Neural cell (in vitro differentiated cells): ENCODE measurements at regions not wholly inside any gene's neighbourhood (a gene's known extent, or its start where the extent isn't known, plus 50 kb on each side); places are given as distances from the start of the nearest gene placed in this dataset.

Experiments
- H2AFZ ChIP-seq: fragments of 200-600, 300-800 bp; sonication (generic), shearing (Covaris generic); 2 replicates; pipeline ENCODE4 v1.6.0; 2014; ENCODE audit warnings: low read depth, mild to moderate bottlenecking, antibody characterized with exemption, low read length, moderate library complexity
- H3F3A ChIP-seq: fragments of 200-600 bp; shearing (Covaris generic); 2 replicates; pipeline ENCODE4 v1.6.1; 2016; ENCODE audit warnings: mild to moderate bottlenecking, moderate library complexity, mixed read lengths, antibody characterized with exemption, low read length; ENCODE audit not compliant: insufficient read depth, poor library complexity, severe bottlenecking
- H3K27ac ChIP-seq: fragments of 200-600, 300-800 bp; sonication (generic), shearing (Covaris generic); 2 replicates; pipeline ENCODE4 v1.5.1; 2014; ENCODE audit warnings: mild to moderate bottlenecking, low read length, moderate library complexity
- H3K27me3 ChIP-seq: fragments of 300-800, 200-600 bp; sonication (generic), shearing (Covaris generic); 2 replicates; pipeline ENCODE4 v1.6.0; 2014; ENCODE audit warnings: mild to moderate bottlenecking, low read depth, low read length, moderate library complexity; ENCODE audit not compliant: insufficient read depth
- H3K36me3 ChIP-seq: fragments of 300-800, 200-600 bp; sonication (generic), shearing (Covaris generic); 2 replicates; pipeline ENCODE4 v1.5.1; 2014; ENCODE audit warnings: mild to moderate bottlenecking, antibody characterized with exemption, low read length, moderate library complexity; ENCODE audit not compliant: insufficient read depth
- H3K4me2 ChIP-seq: fragments of 300-800, 200-600 bp; sonication (generic), shearing (Covaris generic); 2 replicates; pipeline ENCODE4 v1.6.0; 2014; ENCODE audit warnings: mild to moderate bottlenecking, low read length
- H3K4me3 ChIP-seq: fragments of 300-800, 200-600 bp; sonication (generic), shearing (Covaris generic); 2 replicates; pipeline ENCODE4 v1.5.1; 2014; ENCODE audit warnings: mild to moderate bottlenecking, low read length, moderate library complexity
- H3K79me2 ChIP-seq: fragments of 200-600 bp; shearing (Covaris generic); replicated peaks from 2 replicates; pipeline ENCODE4 v1.6.0; 2014; ENCODE audit warnings: mild to moderate bottlenecking, low read length, moderate library complexity; ENCODE audit not compliant: insufficient read depth
- H3K9ac ChIP-seq: fragments of 300-800, 200-600 bp; sonication (generic), shearing (Covaris generic); 2 replicates; pipeline ENCODE4 v1.6.1; 2016; ENCODE audit warnings: mild to moderate bottlenecking, low read length, mixed read lengths
- H3K9me2 ChIP-seq: fragments of 200-600 bp; shearing (Covaris generic); 2 replicates; pipeline ENCODE4 v1.6.1; 2016; ENCODE audit warnings: mild to moderate bottlenecking, low read length, mixed read lengths; ENCODE audit not compliant: insufficient read depth
- H3K9me3 ChIP-seq: fragments of 200-600, 300-800 bp; sonication (generic), shearing (Covaris generic); 2 replicates; pipeline ENCODE4 v1.6.1; 2016; ENCODE audit warnings: mild to moderate bottlenecking, mixed run types, low read length, moderate library complexity, mixed read lengths
- H4K20me1 ChIP-seq: fragments of 200-600 bp; shearing (Covaris generic); 2 replicates; pipeline ENCODE4 v1.6.1; 2016; ENCODE audit warnings: mild to moderate bottlenecking, mixed run types; ENCODE audit not compliant: insufficient read depth
- EP300 ChIP-seq: fragments of 450-650 bp; conservative IDR thresholded peaks from 2 replicates; pipeline ENCODE4 v1.6.1; 2014; ENCODE audit warnings: antibody characterized with exemption, mild to moderate bottlenecking, moderate library complexity; ENCODE audit not compliant: poor library complexity, severe bottlenecking
- EZH2 ChIP-seq: fragments of 200-600, 300-800 bp; shearing (Covaris generic), sonication (generic); IDR thresholded peaks from 2 replicates; pipeline ENCODE4 v1.6.1; 2014; ENCODE audit warnings: antibody characterized with exemption, low read length, borderline replicate concordance, mild to moderate bottlenecking; ENCODE audit not compliant: insufficient read depth, poor library complexity, severe bottlenecking
- MXI1 ChIP-seq: fragments of 450-650 bp; conservative IDR thresholded peaks from 2 replicates; pipeline ENCODE4 v1.6.1; 2014; ENCODE audit warnings: antibody characterized with exemption, mild to moderate bottlenecking; ENCODE audit not compliant: poor library complexity, severe bottlenecking
- POLR2AphosphoS5 ChIP-seq: IDR thresholded peaks from 2 replicates; pipeline ENCODE4 v1.6.1; 2012
- RAD21 ChIP-seq: fragments of 450-650 bp; conservative IDR thresholded peaks from 2 replicates; pipeline ENCODE4 v1.6.1; 2014; ENCODE audit warnings: antibody characterized with exemption, mild to moderate bottlenecking, moderate library complexity
- SMC3 ChIP-seq: fragments of 450-650 bp; conservative IDR thresholded peaks from 2 replicates; pipeline ENCODE4 v1.6.1; 2014; ENCODE audit warnings: antibody characterized with exemption, mild to moderate bottlenecking, moderate library complexity; ENCODE audit not compliant: poor library complexity
- TAF1 ChIP-seq: IDR thresholded peaks from 2 replicates; pipeline ENCODE4 v1.6.1; 2012; ENCODE audit warnings: low read depth
- TF ChIP-seq, protein P1 (sequence below): fragments of 450-650 bp; IDR thresholded peaks from 2 replicates; pipeline ENCODE4 v1.5.1; 2014; ENCODE audit warnings: antibody characterized with exemption, mild to moderate bottlenecking, moderate library complexity; ENCODE audit not compliant: poor library complexity, severe bottlenecking
- TF ChIP-seq, protein P2 (sequence below): IDR thresholded peaks from 2 replicates; pipeline ENCODE4 v1.6.1; 2012; ENCODE audit warnings: borderline replicate concordance

DNA sequence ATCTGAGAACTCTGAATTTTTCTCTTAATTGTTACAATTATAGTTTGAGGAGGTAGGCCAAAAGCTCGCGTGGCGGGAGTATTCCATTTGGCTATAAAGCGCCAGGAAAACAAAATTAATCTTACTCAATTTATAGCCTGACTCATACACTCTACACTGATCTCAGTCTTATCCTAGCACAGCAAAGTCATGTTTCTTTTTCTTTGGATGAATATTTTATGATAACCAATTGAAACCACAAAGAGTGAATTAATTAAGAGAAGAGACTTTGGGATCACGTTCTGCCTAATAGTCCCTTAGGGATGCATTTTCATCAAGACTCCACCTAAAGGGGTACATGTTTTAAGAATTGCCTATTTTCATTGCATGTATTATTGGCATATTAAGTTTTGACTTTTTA is 420.8 kb downstream of the HGF start:
- H3K4me3 ChIP-seq = no peak overlapping the region
- H3K36me3 ChIP-seq = no peaks in the 10 kb centered on the region
- no peaks in the 10 kb centered on the region for H3K27me3 ChIP-seq
- H4K20me1 ChIP-seq = no peaks in the 10 kb centered on the region
- no peaks in the 10 kb centered on the region for H3F3A ChIP-seq
- no peak overlapping the region for H3K27ac ChIP-seq
- H3K4me2 ChIP-seq = no peak overlapping the region
- TF ChIP-seq, protein P1, sequence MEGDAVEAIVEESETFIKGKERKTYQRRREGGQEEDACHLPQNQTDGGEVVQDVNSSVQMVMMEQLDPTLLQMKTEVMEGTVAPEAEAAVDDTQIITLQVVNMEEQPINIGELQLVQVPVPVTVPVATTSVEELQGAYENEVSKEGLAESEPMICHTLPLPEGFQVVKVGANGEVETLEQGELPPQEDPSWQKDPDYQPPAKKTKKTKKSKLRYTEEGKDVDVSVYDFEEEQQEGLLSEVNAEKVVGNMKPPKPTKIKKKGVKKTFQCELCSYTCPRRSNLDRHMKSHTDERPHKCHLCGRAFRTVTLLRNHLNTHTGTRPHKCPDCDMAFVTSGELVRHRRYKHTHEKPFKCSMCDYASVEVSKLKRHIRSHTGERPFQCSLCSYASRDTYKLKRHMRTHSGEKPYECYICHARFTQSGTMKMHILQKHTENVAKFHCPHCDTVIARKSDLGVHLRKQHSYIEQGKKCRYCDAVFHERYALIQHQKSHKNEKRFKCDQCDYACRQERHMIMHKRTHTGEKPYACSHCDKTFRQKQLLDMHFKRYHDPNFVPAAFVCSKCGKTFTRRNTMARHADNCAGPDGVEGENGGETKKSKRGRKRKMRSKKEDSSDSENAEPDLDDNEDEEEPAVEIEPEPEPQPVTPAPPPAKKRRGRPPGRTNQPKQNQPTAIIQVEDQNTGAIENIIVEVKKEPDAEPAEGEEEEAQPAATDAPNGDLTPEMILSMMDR = no peak
- no peak for TF ChIP-seq MXI1
- TF ChIP-seq TAF1 = no peak
- no peak for TF ChIP-seq POLR2AphosphoS5
- no peak for TF ChIP-seq EZH2
- no peak for TF ChIP-seq EP300
- no peak for TF ChIP-seq RAD21
- no peak overlapping the region for H2AFZ ChIP-seq
- H3K9me2 ChIP-seq = no peaks in the 10 kb centered on the region
- H3K79me2 ChIP-seq = no peaks in the 10 kb centered on the region
- H3K9me3 ChIP-seq = no peaks in the 10 kb centered on the region
- H3K9ac ChIP-seq = no peak overlapping the region

DNA sequence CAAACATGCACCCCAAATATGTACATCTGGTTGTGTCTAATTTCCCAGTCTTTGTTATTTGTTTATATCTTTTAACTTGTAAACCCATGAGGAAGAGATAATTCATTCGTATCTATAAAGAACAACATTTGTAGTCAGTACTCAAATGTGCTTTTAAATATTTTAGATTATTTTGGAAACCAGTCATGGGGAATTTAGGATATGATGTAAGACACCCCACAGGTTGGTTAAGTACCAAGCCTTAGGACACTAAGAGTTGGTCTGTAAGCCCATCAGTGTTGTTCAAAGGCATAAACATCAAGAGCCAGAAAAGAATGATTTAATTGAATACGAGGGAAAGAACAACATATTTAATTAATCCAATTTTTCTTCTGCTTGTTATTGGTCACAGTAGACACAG is 421.1 kb upstream of the SEMA3C start:
- no peaks in the 10 kb centered on the region for H4K20me1 ChIP-seq
- no peak overlapping the region for H3K4me2 ChIP-seq
- no peak overlapping the region for H2AFZ ChIP-seq
- no peak overlapping the region for H3K4me3 ChIP-seq
- H3K27ac ChIP-seq = no peak overlapping the region
- no peaks in the 10 kb centered on the region for H3K9me3 ChIP-seq
- H3K9me2 ChIP-seq = no peaks in the 10 kb centered on the region
- no peaks in the 10 kb centered on the region for H3K36me3 ChIP-seq
- H3K27me3 ChIP-seq = no peaks in the 10 kb centered on the region
- H3K79me2 ChIP-seq = no peaks in the 10 kb centered on the region
- TF ChIP-seq POLR2AphosphoS5 (no peak), RAD21 (no peak), SMC3 (no peak)
- TF ChIP-seq, protein P2, sequence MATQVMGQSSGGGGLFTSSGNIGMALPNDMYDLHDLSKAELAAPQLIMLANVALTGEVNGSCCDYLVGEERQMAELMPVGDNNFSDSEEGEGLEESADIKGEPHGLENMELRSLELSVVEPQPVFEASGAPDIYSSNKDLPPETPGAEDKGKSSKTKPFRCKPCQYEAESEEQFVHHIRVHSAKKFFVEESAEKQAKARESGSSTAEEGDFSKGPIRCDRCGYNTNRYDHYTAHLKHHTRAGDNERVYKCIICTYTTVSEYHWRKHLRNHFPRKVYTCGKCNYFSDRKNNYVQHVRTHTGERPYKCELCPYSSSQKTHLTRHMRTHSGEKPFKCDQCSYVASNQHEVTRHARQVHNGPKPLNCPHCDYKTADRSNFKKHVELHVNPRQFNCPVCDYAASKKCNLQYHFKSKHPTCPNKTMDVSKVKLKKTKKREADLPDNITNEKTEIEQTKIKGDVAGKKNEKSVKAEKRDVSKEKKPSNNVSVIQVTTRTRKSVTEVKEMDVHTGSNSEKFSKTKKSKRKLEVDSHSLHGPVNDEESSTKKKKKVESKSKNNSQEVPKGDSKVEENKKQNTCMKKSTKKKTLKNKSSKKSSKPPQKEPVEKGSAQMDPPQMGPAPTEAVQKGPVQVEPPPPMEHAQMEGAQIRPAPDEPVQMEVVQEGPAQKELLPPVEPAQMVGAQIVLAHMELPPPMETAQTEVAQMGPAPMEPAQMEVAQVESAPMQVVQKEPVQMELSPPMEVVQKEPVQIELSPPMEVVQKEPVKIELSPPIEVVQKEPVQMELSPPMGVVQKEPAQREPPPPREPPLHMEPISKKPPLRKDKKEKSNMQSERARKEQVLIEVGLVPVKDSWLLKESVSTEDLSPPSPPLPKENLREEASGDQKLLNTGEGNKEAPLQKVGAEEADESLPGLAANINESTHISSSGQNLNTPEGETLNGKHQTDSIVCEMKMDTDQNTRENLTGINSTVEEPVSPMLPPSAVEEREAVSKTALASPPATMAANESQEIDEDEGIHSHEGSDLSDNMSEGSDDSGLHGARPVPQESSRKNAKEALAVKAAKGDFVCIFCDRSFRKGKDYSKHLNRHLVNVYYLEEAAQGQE = no peak
- no peak overlapping the region for H3K9ac ChIP-seq
- H3F3A ChIP-seq = no peaks in the 10 kb centered on the region

DNA sequence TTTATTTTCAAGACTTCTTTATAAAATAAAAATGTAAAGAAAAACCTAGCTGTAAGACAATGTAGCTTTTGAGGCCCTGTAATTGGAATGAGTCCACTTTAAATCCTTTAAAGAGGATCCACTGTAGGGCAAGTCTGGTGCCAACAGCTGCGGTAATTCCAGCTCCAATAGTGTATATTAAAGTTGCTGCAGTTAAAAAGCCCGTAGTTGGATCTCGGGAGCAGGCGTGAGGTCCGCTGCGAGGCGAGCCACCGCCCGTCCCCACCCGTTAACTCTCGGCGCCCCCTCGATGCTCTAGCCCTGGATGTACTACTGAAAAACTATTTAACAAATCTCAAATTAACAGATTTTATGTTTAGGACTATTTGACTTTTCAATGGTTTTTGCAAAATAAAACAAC is 414.7 kb upstream of the SEMA3C start:
- H3K4me2 ChIP-seq = no peak overlapping the region
- H2AFZ ChIP-seq = no peak overlapping the region
- H3K79me2 ChIP-seq = no peaks in the 10 kb centered on the region
- no peaks in the 10 kb centered on the region for H4K20me1 ChIP-seq
- H3K36me3 ChIP-seq = no peaks in the 10 kb centered on the region
- no peaks in the 10 kb centered on the region for H3K9me3 ChIP-seq
- H3K4me3 ChIP-seq = no peak overlapping the region
- TF ChIP-seq MXI1 (no peak), TAF1 (no peak), EP300 (no peak), EZH2 (no peak), RAD21 (no peak), SMC3 (no peak), POLR2AphosphoS5 (no peak)
- TF ChIP-seq, protein P1 = no peak
- TF ChIP-seq, protein P2 = no peak
- no peaks in the 10 kb centered on the region for H3K9me2 ChIP-seq
- H3K27ac ChIP-seq = no peak overlapping the region
- no peak overlapping the region for H3K9ac ChIP-seq
- H3K27me3 ChIP-seq = no peaks in the 10 kb centered on the region
- no peaks in the 10 kb centered on the region for H3F3A ChIP-seq
